Epithelial cell of proximal tubule (primary cell): ENCODE measurements at regions not wholly inside any gene's neighbourhood (a gene's known extent, or its start where the extent isn't known, plus 50 kb on each side); places are given as distances from the start of the nearest gene placed in this dataset.

Experiments used
- DNase-seq: peaks from one replicate; pipeline ENCODE4 v3.0.0-alpha.2; 2011; ENCODE audit warnings: low read depth
- H3K4me3 ChIP-seq: 2 replicates; pipeline ENCODE4 v1.5.1; 2011; ENCODE audit warnings: low read depth, mild to moderate bottlenecking, low read length
- CTCF ChIP-seq: conservative IDR thresholded peaks from 2 replicates; pipeline ENCODE4 v1.5.1; 2012; ENCODE audit warnings: low read depth, mild to moderate bottlenecking, low read length

GRCh38 chr6:135586844-135587243 is 89.3 kb upstream of the AHI1 start:
- no peak for TF ChIP-seq CTCF
- H3K4me3 ChIP-seq: no peak overlapping the region
- DNase-seq: no peak

- H3K4me3 ChIP-seq: no peak overlapping the region
- DNase-seq: no peak
- TF ChIP-seq CTCF: no peak
These were observed 94.7 kb upstream of the AHI1 start for GRCh38 chr6:135592276-135592675.

GRCh38 chr6:135594000-135594399 is 96.5 kb upstream of the AHI1 start:
- no peak for TF ChIP-seq CTCF
- DNase-seq: no peak
- H3K4me3 ChIP-seq: no peak overlapping the region

- DNase-seq: no peak
- no peak for TF ChIP-seq CTCF
- H3K4me3 ChIP-seq: no peak overlapping the region
These were observed 102.7 kb upstream of the AHI1 start for GRCh38 chr6:135600086-135600702.

- no peak overlapping the region for H3K4me3 ChIP-seq
- TF ChIP-seq CTCF: no peak
- DNase-seq: no peak
These were observed 103.4 kb upstream of the AHI1 start for GRCh38 chr6:135600931-135601330.

- DNase-seq: no peak
- no peak for TF ChIP-seq CTCF
- H3K4me3 ChIP-seq: no peak overlapping the region
These were observed 104.3 kb upstream of the AHI1 start for GRCh38 chr6:135601857-135602256.

GRCh38 chr6:135603249-135603648 is 105.7 kb upstream of the AHI1 start:
- no peak for DNase-seq
- TF ChIP-seq CTCF: no peak
- H3K4me3 ChIP-seq: no peak overlapping the region
